Gastroesophageal sphincter (tissue), 3 donors: ENCODE measurements at regions not wholly inside any gene's neighbourhood (a gene's known extent, or its start where the extent isn't known, plus 50 kb on each side); places are given as distances from the start of the nearest gene placed in this dataset.

Experiments
- EP300 ChIP-seq: sonication (generic); formaldehyde crosslinking; IDR thresholded peaks from one replicate; pipeline ENCODE4 v1.6.1; 2017; ENCODE audit warnings: antibody characterized with exemption, mild to moderate bottlenecking
- POLR2A ChIP-seq, 2 donors: fragments of 450-650 bp; IDR thresholded peaks; one replicate each; pipeline ENCODE4 v1.6.1; 2017; ENCODE audit warnings: antibody characterized with exemption in 2 of 2, mild to moderate bottlenecking in 2 of 2, moderate library complexity in 1 of 2
- TF ChIP-seq, protein P1 (sequence below), 4 experiments: fragments of 200-600 bp in 2 of 4; fragments of 450-650 bp in 2 of 4; sonication (generic) in 1 of 4; IDR thresholded peaks; one replicate each; pipeline ENCODE4 v1.5.1; 2017 to 2019; ENCODE audit warnings: antibody characterized with exemption in 4 of 4, mild to moderate bottlenecking in 2 of 4, moderate library complexity in 2 of 4

- TF ChIP-seq, protein P1, sequence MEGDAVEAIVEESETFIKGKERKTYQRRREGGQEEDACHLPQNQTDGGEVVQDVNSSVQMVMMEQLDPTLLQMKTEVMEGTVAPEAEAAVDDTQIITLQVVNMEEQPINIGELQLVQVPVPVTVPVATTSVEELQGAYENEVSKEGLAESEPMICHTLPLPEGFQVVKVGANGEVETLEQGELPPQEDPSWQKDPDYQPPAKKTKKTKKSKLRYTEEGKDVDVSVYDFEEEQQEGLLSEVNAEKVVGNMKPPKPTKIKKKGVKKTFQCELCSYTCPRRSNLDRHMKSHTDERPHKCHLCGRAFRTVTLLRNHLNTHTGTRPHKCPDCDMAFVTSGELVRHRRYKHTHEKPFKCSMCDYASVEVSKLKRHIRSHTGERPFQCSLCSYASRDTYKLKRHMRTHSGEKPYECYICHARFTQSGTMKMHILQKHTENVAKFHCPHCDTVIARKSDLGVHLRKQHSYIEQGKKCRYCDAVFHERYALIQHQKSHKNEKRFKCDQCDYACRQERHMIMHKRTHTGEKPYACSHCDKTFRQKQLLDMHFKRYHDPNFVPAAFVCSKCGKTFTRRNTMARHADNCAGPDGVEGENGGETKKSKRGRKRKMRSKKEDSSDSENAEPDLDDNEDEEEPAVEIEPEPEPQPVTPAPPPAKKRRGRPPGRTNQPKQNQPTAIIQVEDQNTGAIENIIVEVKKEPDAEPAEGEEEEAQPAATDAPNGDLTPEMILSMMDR (IDR thresholded peaks at IDR 0.05), result no peak
- TF ChIP-seq POLR2A (IDR thresholded peaks at IDR 0.05), result no peak
- no peak for TF ChIP-seq EP300
These were observed 842.2 kb downstream of the EPHA7 start for GRCh38 chr6:92577077-92577719.
